ENCODE measurements at regions not wholly inside any gene's neighbourhood (a gene's known extent, or its start where the extent isn't known, plus 50 kb on each side); places are given as distances from the start of the nearest gene placed in this dataset.

DNA sequence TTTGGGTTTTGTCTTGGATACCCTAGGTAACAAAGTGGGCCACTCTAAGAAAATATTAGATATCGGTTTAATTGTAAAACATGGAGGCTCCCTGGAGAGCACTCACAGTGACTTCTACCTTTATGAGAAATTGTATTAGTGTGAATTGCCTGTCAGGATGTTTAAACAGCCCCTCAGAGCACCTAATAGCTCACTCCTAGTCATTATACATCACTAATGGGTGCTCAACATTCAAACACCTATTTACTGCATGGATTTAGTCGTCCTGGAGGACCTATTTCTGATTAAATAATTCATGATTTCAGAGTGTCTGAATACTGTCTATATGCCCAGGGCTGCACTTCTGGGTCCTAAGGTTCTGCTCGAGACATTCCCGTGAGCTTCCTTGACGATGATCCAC lies 430.2 kb upstream of the EEF2KMT start:
- Histone ChIP-seq H3K36me3 (ENCODE audit: low read depth, low read length) (no peaks in the 10 kb centered on the region), H3K4me2 (ENCODE audit: low read length) (no peak overlapping the region), H3K9ac (ENCODE audit: low read length) (no peak overlapping the region), H3K9me3 (ENCODE audit: low read length) (no peaks in the 10 kb centered on the region), H3K27me3 (ENCODE audit: low read length) (no peaks in the 10 kb centered on the region), H3K79me2 (ENCODE audit: low read length) (no peaks in the 10 kb centered on the region), H3F3A (ENCODE audit: low read length, unreplicated experiment) (no peaks in the 10 kb centered on the region), H3K4me3 (ENCODE audit: low read length) (no peak overlapping the region), H3K9me2 (replicated peaks; ENCODE audit: low read length) (no peaks in the 10 kb centered on the region), H3K27ac (ENCODE audit: low read length) (no peak overlapping the region), H2AFZ (ENCODE audit: low read length) (no peak overlapping the region), H3K4me1 (ENCODE audit: insufficient read depth, low read length) (no peaks in the 10 kb centered on the region), H4K20me1 (ENCODE audit: low read length) (no peaks in the 10 kb centered on the region)
- TF ChIP-seq EZH2 (IDR thresholded peaks at IDR 0.05; ENCODE audit: low read length, unreplicated experiment) (no peak), EZH2phosphoT487 (IDR thresholded peaks at IDR 0.05; ENCODE audit: borderline replicate concordance, low read length) (no peak)
- TF ChIP-seq, protein P1, sequence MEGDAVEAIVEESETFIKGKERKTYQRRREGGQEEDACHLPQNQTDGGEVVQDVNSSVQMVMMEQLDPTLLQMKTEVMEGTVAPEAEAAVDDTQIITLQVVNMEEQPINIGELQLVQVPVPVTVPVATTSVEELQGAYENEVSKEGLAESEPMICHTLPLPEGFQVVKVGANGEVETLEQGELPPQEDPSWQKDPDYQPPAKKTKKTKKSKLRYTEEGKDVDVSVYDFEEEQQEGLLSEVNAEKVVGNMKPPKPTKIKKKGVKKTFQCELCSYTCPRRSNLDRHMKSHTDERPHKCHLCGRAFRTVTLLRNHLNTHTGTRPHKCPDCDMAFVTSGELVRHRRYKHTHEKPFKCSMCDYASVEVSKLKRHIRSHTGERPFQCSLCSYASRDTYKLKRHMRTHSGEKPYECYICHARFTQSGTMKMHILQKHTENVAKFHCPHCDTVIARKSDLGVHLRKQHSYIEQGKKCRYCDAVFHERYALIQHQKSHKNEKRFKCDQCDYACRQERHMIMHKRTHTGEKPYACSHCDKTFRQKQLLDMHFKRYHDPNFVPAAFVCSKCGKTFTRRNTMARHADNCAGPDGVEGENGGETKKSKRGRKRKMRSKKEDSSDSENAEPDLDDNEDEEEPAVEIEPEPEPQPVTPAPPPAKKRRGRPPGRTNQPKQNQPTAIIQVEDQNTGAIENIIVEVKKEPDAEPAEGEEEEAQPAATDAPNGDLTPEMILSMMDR (conservative IDR thresholded peaks at IDR 0.05; ENCODE audit: low read depth, low read length) = no peak
- BruUV-seq (replicated peaks) = no TSS peak
- DNase-seq = no peak
- intact Hi-C loops (cut with micrococcal nuclease) = no loop called here
- POLR2A ChIA-PET (ENCODE audit: unreplicated experiment) = no interaction called here
- no peak for ATAC-seq
- CTCF ChIA-PET = no interaction called here

DNA sequence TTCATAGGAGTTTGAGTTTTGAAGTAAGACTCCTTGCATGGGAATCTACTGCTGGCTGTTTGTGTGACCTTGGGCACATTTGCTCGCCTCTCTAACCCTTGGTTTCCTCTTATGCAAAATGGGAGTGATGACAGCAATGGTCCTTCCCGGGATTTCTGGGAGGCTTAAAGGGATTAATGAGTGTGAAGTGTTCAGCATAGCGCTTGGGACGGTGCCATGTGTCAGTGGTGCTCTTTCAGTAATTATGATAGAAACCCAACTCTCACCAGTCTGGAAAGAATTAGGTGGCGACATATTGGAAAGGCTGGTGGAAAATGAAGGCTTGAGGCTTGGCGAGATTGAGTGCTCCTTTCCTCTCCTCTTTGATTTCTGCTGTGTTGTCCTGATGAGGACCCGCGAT lies 429.2 kb upstream of the EEF2KMT start:
- Histone ChIP-seq H3K9me3 (ENCODE audit: low read length) (no peaks in the 10 kb centered on the region), H3K27me3 (ENCODE audit: low read length) (no peaks in the 10 kb centered on the region), H3K36me3 (ENCODE audit: low read depth, low read length) (no peaks in the 10 kb centered on the region), H3K79me2 (ENCODE audit: low read length) (no peaks in the 10 kb centered on the region), H3K9ac (ENCODE audit: low read length) (no peak overlapping the region), H4K20me1 (ENCODE audit: low read length) (no peaks in the 10 kb centered on the region), H3K4me2 (ENCODE audit: low read length) (no peak overlapping the region), H3K4me1 (ENCODE audit: insufficient read depth, low read length) (no peaks in the 10 kb centered on the region), H3K27ac (ENCODE audit: low read length) (no peak overlapping the region), H2AFZ (ENCODE audit: low read length) (no peak overlapping the region), H3K4me3 (ENCODE audit: low read length) (no peak overlapping the region), H3F3A (ENCODE audit: low read length, unreplicated experiment) (no peaks in the 10 kb centered on the region), H3K9me2 (replicated peaks; ENCODE audit: low read length) (no peaks in the 10 kb centered on the region)
- BruUV-seq (replicated peaks) = no TSS peak
- ChIA-PET POLR2A (ENCODE audit: unreplicated experiment) (no interaction called here), CTCF (no interaction called here)
- ATAC-seq = no peak
- TF ChIP-seq EZH2 (IDR thresholded peaks at IDR 0.05; ENCODE audit: low read length, unreplicated experiment) = no peak
- no peak for TF ChIP-seq EZH2phosphoT487 (IDR thresholded peaks at IDR 0.05; ENCODE audit: borderline replicate concordance, low read length)
- TF ChIP-seq, protein P1 (conservative IDR thresholded peaks at IDR 0.05; ENCODE audit: low read depth, low read length) = no peak
- intact Hi-C loops (cut with micrococcal nuclease) = no loop called here
- DNase-seq = no peak

DNA sequence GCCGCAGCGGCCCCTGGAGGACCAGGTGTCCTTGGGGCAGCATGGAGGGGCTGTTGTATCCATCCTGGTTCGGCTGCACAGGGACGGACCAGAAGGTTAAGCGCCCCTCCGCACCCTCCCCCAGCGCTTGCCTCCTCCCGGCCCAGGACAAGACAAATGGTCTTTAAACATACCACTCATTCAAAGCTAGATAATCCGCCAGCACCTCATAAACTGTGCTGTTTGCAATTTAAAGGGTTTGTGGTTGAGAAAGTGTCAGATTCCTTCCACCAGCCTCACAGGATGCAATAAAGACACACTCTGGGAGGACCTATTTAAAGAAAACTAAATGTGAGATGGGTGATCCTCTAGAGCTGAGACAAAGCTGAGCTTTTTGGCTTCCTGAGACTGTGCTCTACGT lies 426.2 kb upstream of the EEF2KMT start:
- no peak overlapping the region for H3K9ac ChIP-seq (ENCODE audit: low read length)
- no TSS peak for BruUV-seq (replicated peaks)
- no peaks in the 10 kb centered on the region for H3K36me3 ChIP-seq (ENCODE audit: low read depth, low read length)
- H3K4me2 ChIP-seq (ENCODE audit: low read length) = no peak overlapping the region
- H2AFZ ChIP-seq (ENCODE audit: low read length) = no peak overlapping the region
- CTCF ChIA-PET = no interaction called here
- POLR2A ChIA-PET (ENCODE audit: unreplicated experiment) = no interaction called here
- no peaks in the 10 kb centered on the region for H3K27me3 ChIP-seq (ENCODE audit: low read length)
- no peak overlapping the region for H3K4me3 ChIP-seq (ENCODE audit: low read length)
- H3F3A ChIP-seq (ENCODE audit: low read length, unreplicated experiment) = no peaks in the 10 kb centered on the region
- intact Hi-C loops (cut with micrococcal nuclease) = no loop called here
- H3K4me1 ChIP-seq (ENCODE audit: insufficient read depth, low read length) = no peaks in the 10 kb centered on the region
- H3K9me3 ChIP-seq (ENCODE audit: low read length) = no peaks in the 10 kb centered on the region
- no peak overlapping the region for H3K27ac ChIP-seq (ENCODE audit: low read length)
- ATAC-seq (no peak), DNase-seq (no peak)
- no peaks in the 10 kb centered on the region for H3K9me2 ChIP-seq (replicated peaks; ENCODE audit: low read length)
- H3K79me2 ChIP-seq (ENCODE audit: low read length) = no peaks in the 10 kb centered on the region
- TF ChIP-seq EZH2phosphoT487 (IDR thresholded peaks at IDR 0.05; ENCODE audit: borderline replicate concordance, low read length) = no peak
- TF ChIP-seq EZH2 (IDR thresholded peaks at IDR 0.05; ENCODE audit: low read length, unreplicated experiment) = no peak
- TF ChIP-seq, protein P1 (conservative IDR thresholded peaks at IDR 0.05; ENCODE audit: low read depth, low read length) = no peak
- H4K20me1 ChIP-seq (ENCODE audit: low read length) = no peaks in the 10 kb centered on the region
